ENCODE measurements at regions not wholly inside any gene's neighbourhood (a gene's known extent, or its start where the extent isn't known, plus 50 kb on each side); places are given as distances from the start of the nearest gene placed in this dataset.

GRCh38 chr10:62745581-62745980 is 58.9 kb upstream of the ADO start:
- no peaks in the 10 kb centered on the region for H3K4me1 ChIP-seq
- ATAC-seq (no peak), DNase-seq (no peak)
- no peak overlapping the region for H3K27ac ChIP-seq
- intact Hi-C loops (cut with DNase I; ENCODE audit: low total_unique reads) (no loop called here), in situ Hi-C loops (cut with MboI; ENCODE audit: low sequenced_read_pairs in 4 of 4) (no loop called here)
- no peak for TF ChIP-seq CTCF (IDR thresholded peaks at IDR 0.05 in 4 of 5, conservative IDR thresholded peaks at IDR 0.05 in 1 of 5)
- TF ChIP-seq POLR2A (IDR thresholded peaks at IDR 0.05), result no peak
- no peaks in the 10 kb centered on the region for H3K27me3 ChIP-seq
- H3K9me3 ChIP-seq, result no peaks in the 10 kb centered on the region
- H3K36me3 ChIP-seq, result no peaks in the 10 kb centered on the region
- H3K4me3 ChIP-seq, result no peak overlapping the region

- no peaks in the 10 kb centered on the region for H3K9me3 ChIP-seq
- intact Hi-C loops (cut with DNase I; ENCODE audit: low total_unique reads) (no loop called here), in situ Hi-C loops (cut with MboI; ENCODE audit: low sequenced_read_pairs in 4 of 4) (no loop called here)
- no peaks in the 10 kb centered on the region for H3K36me3 ChIP-seq
- H3K27ac ChIP-seq, result no peak overlapping the region
- no peak overlapping the region for H3K4me3 ChIP-seq
- no peak for DNase-seq
- H3K27me3 ChIP-seq, result no peaks in the 10 kb centered on the region
- TF ChIP-seq POLR2A (IDR thresholded peaks at IDR 0.05) (no peak), CTCF (IDR thresholded peaks at IDR 0.05 in 4 of 5, conservative IDR thresholded peaks at IDR 0.05 in 1 of 5) (no peak)
- ATAC-seq, result no peak
- no peaks in the 10 kb centered on the region for H3K4me1 ChIP-seq
Measured at GRCh38 chr10:62746951-62747729, 57.4 kb upstream of the ADO start.

- H3K36me3 ChIP-seq, result no peaks in the 10 kb centered on the region
- intact Hi-C loops (cut with DNase I; ENCODE audit: low total_unique reads), result no loop called here
- no peaks in the 10 kb centered on the region for H3K9me3 ChIP-seq
- in situ Hi-C loops (cut with MboI; ENCODE audit: low sequenced_read_pairs in 4 of 4), result no loop called here
- no peak for DNase-seq
- no peaks in the 10 kb centered on the region for H3K27me3 ChIP-seq
- H3K4me1 ChIP-seq, result no peaks in the 10 kb centered on the region
- TF ChIP-seq POLR2A (IDR thresholded peaks at IDR 0.05) (no peak), CTCF (IDR thresholded peaks at IDR 0.05 in 4 of 5, conservative IDR thresholded peaks at IDR 0.05 in 1 of 5) (no peak)
- no peak overlapping the region for H3K4me3 ChIP-seq
- ATAC-seq, result no peak
- no peak overlapping the region for H3K27ac ChIP-seq
Measured at GRCh38 chr10:62748386-62748785, 56.1 kb upstream of the ADO start.

- in situ Hi-C loops (cut with MboI; ENCODE audit: low sequenced_read_pairs in 4 of 4) (no loop called here), intact Hi-C loops (cut with DNase I; ENCODE audit: low total_unique reads) (no loop called here)
- H3K36me3 ChIP-seq, result no peaks in the 10 kb centered on the region
- DNase-seq, result no peak
- TF ChIP-seq POLR2A (IDR thresholded peaks at IDR 0.05) (no peak), CTCF (IDR thresholded peaks at IDR 0.05 in 4 of 5, conservative IDR thresholded peaks at IDR 0.05 in 1 of 5) (no peak)
- H3K27ac ChIP-seq, result no peak overlapping the region
- H3K4me1 ChIP-seq, result no peaks in the 10 kb centered on the region
- H3K27me3 ChIP-seq, result no peaks in the 10 kb centered on the region
- no peak for ATAC-seq
- no peaks in the 10 kb centered on the region for H3K9me3 ChIP-seq
- no peak overlapping the region for H3K4me3 ChIP-seq
Measured at GRCh38 chr10:62749093-62749683, 55.3 kb upstream of the ADO start.

Measured in gastrocnemius medialis (tissue), 4 donors.